GM18507 (cell line): ENCODE measurements at regions not wholly inside any gene's neighbourhood (a gene's known extent, or its start where the extent isn't known, plus 50 kb on each side); places are given as distances from the start of the nearest gene placed in this dataset.

Experiments used
- DNase-seq: peaks from one replicate; pipeline ENCODE4 v3.0.0; 2011; ENCODE audit warnings: low read depth; ENCODE audit not compliant: insufficient read length; ENCODE audit errors: extremely low spot score
- FAIRE-seq: peaks from 2 replicates; lab custom pipeline; 2011; peaks lifted over from hg19 to GRCh38; lab: Jason Lieb, UNC

DNA sequence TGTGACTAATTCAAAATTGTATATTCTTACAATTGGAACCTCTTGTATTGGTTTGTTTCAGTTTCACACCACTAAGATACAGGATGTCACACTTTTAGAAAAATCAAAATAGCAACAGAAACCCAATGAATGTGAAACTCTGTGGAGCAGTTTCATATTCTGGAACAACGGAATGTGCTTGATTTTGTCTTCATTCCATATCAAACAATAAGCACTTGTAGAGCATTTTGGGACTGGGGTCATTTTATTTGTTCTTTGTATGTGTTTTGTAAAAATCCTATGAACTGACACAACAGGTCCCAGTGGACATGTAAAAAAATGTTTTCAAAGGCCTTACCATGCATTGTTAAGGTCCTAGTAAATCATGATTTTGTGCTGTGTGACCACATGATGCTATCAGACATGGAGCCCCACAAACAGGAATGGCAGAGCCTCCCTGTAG is 123.1 kb downstream of the DKK1 start:
- peak; percentile 72 for FAIRE-seq
- DNase-seq = peak; percentile 2

DNA sequence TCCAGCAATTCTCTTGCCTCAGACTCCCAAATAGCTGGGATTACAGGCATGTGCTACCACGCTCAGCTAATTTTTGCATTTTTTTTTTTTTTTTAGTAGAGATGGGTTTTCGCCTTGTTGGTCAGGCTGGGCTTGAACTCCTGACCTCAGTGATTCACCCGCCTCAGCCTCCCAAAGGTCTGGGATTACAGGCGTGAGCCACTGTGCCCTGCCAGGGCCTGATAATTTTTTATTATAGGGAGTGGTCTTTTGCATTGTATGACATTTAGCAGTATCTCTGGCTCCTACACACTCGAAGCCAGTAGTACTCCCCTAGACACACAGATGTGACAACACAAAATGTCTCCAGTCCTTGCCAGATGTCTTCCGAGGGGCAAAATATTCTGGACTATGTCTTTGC is 124.0 kb downstream of the DKK1 start:
- FAIRE-seq (no peak), DNase-seq (no peak)

DNA sequence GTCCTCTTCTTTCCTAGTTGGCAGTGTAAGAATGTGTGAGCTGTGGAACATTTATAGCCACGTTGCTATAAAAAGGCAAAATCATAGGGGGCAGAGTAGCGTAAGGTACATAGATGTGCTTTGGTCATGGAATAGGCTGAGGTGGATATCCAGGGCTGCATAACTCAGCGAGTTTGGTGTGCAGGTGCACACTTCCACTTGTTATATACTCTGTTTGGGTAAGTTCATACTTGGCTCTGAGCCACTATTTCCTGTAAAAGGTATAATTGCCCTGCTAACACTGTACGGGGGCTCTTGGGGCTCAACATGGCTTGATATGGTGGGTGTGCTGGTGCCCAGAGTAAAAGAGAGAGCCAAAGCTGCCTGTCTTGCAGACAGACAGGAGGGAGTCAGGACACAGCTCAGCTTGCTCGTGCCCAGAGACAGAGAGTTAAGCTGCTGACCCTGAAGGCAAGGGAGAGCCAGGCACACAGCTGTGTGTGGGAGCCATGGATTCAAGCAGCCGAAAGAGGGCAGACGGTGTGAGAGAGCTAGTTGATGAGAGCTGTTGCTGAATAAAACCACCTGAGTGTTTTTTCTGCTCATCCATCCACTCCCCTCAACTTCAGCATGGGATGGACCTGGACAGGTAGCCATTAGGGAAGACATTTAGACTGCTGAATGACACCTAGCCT is 126.7 kb downstream of the DKK1 start:
- no peak for DNase-seq
- FAIRE-seq = no peak

DNA sequence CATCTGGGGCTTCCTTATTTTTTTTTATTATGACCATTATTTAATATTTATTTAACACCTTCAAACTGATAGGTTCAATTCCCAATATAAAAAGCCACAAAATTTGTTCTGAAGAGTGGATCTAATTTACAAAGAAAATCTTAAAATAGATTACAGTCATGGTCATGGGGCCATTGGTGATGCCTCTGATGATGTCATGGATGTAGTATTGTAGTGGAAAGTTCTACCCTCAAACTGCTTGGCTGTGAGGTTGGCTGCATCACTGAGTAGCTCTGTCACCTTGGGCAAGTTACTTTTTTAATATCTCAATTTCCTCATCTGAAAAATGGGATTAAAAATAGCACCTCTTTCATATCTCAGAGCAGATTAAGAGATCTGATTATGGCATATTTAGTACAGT is 128.5 kb downstream of the DKK1 start:
- DNase-seq (no peak), FAIRE-seq (no peak)

DNA sequence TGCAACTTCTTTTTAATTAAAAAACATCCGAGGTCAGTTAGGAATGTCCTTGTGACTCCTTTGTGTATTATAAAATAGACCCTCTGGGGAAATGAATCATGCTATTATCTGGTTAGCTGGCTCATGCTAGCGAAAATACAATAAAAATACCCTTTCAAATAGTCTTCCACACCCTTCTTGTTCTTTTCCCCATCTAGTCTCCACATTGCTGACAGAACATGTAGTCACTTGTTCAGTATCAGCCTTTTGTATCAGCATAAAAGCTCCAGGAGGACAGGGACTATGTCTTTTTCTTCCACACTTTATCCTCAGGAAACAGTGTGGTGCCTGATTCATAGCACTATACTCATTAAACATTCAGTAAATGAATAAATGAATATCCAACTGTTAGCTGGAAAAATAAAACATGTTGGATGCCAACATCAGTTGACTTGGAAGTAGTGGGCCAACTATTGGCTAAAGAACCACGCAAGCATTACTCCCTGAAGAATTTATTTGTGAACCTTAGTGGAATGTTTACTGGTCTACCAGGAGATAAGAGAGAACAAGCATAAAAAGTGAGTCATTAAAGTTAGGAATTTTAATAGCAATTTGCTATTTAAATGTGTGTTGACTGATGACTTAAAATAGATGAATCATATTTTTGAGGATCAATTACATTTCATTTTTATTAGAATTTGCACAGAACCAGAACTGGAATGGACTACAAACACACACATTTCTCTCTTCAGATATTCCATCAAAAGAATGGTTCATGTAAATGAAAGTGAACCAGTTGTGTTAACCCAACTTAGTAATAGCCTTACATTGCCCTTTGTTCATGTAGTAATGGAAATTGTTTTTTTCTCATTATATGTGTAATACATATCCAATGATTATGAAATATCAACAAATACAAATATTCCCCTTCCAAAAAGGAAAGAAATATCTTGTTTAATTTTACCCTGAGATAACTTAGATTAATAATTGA is 129.6 kb downstream of the DKK1 start:
- DNase-seq = no peak
- no peak for FAIRE-seq

DNA sequence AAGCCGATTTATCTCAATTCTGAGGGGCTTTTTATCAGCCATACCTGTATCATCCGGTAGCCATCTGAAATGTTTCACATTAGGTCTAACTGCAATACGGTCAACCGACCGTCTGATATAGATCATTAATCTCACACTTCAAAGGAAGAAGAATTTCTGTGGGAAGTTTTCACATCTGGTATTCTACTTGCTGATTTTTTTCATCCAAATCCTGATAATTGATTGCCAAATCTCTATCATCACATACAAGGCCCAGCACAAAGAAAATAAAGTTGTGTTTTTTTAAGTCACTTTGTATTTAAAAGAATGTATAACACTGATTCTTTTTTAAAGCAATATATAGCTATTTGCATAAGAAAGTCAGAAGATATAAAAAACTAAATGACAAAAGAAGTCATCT is 132.3 kb downstream of the DKK1 start:
- DNase-seq (no peak), FAIRE-seq (no peak)

DNA sequence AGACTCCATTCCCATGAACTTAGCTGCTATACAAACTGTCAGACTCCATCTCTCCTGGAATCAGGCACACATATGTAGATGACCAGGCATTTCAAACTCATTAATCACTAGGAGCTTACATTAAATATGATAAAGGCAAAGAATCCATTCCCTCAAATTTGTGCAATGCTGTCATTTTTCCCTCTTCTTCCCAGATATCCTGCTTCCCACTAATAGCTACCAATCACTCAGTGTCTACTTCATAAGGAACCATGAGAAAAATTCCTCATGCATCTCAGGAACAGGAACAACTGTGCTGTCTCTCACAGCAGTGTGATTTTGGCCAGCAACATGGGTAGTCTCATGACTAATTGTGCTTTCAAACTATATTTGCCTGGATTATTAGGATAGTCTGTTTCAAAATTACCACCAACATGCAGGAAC is 133.9 kb downstream of the DKK1 start:
- FAIRE-seq (no peak), DNase-seq (no peak)

DNA sequence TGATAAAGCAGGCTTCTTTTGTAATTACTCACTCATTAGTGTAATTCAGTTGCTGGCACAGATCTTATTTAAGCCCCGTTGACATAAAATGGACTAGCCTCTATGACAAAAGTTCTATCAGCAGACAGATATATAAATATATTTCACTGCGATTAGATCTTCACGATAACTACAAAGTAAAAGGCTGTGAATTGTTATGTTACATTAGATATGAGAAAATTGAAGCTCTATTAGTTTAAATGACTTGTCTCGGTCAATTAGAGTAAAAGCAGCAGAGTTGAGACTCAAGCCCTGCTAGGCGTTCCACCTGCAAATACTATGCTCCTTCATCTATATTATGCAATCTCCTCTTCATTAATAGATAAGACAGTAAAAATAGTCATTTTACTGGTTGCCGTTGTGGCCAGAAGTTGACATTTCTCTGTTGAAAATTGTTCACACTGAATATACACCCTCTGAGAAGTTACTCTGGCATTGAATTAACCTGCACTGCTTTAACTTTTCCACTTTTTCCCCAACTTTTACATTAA is 136.7 kb downstream of the DKK1 start:
- DNase-seq = no peak
- no peak for FAIRE-seq

DNA sequence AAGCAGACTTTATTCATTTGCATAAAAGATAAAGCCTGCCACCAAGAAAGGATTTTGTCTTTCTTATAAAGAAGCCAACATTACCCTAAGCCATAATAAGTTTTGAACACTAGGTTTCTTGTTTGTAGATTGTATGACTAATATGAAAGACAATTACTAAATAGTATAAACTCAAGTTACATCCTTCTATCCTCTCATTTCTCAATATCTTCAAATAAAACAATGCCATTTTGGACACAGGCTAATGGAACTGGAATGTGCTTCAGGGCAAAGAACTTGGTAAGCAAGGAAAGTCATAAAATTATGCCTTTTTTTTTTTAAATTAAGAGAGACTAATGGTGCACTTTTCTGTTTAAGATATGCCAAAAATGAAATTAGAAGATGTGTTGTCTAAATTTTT is 137.7 kb downstream of the DKK1 start:
- FAIRE-seq (no peak), DNase-seq (no peak)

DNA sequence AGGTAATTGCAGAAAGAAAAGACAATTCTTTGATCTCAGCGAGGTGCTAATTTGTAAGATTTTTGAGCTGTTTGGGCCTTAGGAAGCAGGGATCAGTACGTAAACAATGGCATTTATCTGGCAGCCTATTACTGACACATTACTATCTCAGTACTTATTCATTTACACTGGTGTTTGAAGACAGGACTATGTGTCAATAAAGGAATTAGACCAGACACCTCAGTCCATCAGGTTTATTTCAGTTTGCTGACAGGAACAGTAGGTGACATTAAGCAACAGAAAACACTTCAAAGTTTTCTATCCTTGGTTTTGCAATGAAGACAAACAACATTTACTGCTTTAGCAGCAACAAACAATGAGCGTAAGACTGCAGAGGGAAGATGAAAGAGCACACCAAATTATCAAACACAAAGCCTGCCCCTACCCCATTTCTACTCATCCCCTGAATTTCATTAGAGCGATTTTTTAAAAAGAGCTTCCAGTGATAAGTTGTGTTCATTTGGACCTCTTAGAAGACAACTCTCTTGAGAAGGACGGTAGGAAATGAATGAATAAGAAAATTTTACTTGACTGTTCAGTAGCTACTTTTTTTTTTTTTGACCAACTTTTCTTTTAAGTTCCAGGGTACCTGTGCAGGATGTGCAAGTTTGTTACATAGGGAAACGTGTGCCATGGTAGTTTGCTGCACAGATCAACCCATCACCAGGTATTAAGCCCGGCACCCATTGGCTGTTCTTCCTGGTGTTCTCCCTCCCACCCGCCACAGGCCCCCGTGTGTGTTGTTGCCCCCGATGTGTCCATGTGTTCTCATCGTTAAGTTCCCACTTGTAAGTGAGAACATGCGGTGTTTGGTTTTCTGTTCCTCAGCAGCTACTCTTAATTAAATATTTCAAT is 138.8 kb downstream of the DKK1 start:
- DNase-seq (no peak), FAIRE-seq (no peak)

DNA sequence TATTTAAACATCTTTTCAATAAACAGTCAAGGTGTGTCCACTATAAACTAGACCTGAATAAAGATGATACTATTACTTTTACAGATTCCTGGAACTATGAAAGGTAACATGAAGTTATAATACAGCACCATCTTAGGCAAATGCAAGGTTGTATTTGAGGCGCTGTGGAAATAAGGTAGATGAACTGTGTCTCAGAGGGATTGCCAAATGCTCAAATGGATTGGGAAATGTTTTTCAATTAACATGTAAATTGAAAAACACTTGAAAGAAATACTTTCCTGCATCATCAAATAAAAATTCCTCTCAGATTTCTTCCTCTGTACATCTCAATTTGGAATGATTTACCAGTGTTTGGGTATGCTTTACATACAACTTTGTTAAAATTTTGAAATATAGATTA is 139.4 kb downstream of the DKK1 start:
- DNase-seq = no peak
- FAIRE-seq = no peak

DNA sequence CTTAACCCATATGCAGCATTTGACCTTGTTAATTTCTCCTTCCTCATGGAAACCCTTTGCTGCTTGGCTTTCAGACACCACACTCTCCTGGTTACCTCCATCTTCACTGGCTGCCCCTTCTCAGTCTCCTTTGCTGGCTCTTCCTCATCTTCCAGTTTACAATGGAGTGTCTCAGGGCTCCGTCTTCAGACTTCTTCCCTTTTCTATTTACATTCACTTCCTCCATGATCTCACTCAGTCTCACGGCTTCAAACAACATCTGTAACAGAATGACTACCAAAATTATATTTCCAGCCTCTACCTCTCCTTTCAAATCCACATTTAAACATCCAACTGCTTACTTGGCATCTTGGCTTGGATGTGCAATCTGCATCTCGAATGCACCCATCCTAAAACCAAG is 140.4 kb downstream of the DKK1 start:
- no peak for DNase-seq
- no peak for FAIRE-seq

DNA sequence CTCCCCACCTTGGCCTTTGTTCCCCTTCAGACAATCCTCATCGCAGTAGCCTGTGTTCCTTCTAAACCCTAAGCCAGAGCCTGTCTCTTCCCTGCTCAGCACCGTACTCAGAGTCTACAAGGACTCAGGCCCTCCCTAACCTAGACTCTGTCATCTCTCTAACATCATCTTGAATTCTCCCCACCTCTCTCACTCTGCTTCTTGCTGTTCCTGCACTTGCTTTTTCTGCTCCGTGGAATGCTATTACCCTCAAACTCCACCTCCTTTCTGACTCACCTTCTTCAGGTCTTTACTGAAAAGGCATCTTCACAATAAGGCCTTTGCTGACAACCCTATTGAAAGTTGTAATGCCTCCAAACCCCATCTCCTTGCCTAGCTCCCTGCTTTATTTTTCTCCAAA is 141.0 kb downstream of the DKK1 start:
- DNase-seq (no peak), FAIRE-seq (no peak)

DNA sequence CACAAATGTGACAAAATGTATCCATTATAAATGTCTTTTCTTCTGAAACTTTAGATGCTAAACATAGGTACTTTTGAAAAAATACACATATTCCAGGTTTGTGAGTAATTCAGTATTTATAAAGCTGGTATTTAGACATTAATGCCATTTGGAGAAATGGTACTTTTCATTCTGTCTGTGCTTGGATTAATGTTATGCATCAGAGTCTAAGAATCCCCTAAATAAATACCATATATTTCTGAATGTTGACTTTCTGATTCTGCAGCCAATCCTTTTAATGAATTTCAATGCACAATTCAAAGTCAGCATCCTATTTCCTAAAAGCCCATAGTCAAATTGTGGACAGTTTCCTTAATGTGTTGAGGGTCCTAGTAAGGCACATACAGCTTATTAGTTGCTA is 145.0 kb downstream of the DKK1 start:
- DNase-seq (no peak), FAIRE-seq (no peak)

DNA sequence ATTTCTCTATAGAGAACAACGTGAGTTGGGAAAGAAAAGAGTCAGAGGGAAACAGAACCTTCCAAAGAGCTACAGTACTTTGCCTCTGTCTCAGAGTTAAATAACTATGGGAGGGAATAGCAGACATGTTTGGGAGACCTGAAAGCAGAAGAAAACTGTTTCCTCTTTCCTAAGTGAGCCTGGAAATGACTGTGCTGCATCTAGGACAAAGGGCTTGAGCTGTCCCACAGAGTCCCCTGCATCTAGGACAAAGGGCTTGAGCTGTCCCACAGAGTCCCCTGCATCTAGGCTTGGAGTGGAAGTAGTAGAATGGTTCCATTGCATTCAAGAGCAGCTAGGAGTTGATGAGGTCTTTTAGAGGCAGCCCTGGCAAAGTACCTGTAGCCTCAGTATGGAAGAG is 149.7 kb downstream of the DKK1 start:
- DNase-seq (no peak), FAIRE-seq (no peak)

DNA sequence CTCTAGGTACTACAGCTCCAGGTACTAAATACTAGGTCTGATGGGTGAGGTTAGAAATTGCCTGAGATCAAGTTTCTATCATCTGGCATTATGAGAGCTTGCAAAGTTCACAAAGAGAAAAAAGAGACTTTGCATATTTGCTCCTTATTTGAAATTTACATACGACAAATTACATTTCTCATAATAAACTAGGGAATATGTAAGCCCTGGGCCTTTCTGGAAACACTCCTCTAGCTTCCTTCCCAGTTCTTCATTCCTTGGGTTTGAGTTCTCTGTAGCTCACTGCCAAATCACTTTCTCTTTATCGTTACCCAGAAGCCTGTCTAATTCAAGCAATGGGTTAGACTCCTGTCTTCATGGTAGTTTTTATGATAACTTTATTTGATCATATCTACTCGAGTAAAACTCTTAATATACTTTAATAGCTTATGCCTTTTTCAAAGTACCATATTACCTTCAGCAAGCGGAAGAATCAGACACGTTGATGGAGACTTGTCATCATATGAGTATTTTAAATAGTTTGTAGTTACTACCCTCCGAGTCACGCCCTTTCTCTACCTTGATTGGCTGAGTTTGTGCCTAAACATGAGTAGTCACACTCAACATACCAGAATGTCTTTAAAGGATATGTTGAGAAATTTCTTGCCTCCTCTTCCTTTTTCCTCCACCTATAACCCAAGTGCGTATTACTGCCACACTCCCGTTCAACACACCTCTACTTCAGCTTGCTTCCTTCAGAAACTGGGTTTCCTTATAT is 150.5 kb downstream of the DKK1 start:
- DNase-seq = no peak
- no peak for FAIRE-seq

DNA sequence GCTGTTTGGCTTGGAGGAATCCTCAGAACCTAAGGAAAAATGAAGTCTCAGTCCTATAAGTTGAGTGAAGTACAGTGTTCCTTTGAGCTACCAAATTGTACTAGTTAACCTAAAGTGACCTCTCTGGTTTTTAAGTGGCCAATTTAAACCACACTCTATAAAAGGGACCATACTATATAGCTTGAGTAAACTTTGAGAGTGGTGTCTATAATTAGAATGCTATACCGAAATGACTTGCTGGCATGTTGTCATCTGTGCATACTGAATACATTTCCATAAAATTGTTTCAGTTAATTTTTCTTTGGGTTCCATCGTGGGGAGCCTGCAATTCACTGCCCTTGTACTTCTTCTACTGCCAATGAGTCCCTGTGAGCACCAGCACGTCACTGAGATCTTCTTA is 151.1 kb downstream of the DKK1 start:
- FAIRE-seq (no peak), DNase-seq (no peak)

DNA sequence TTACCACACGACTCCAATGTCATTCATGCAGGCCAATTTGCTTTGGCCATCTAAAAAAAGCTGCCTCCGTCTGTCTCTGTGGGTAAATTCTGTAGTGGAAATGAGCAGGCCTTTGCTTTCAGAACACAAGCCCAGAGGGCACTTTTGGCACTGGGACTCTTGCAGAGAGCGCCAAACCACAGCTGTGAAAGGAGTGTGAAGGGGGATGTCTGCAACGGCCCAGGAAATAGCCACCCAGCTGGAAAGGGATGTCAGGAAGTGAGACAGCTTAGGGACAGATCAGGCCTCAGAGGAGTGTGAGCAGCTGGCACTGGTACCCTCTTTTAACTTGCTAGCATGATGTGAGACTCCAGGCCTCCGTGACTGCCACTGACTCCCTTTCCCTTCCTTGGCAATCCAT is 152.4 kb downstream of the DKK1 start:
- FAIRE-seq (no peak), DNase-seq (no peak)
